ENCODE measurements at regions not wholly inside any gene's neighbourhood (a gene's known extent, or its start where the extent isn't known, plus 50 kb on each side); places are given as distances from the start of the nearest gene placed in this dataset.

DNA sequence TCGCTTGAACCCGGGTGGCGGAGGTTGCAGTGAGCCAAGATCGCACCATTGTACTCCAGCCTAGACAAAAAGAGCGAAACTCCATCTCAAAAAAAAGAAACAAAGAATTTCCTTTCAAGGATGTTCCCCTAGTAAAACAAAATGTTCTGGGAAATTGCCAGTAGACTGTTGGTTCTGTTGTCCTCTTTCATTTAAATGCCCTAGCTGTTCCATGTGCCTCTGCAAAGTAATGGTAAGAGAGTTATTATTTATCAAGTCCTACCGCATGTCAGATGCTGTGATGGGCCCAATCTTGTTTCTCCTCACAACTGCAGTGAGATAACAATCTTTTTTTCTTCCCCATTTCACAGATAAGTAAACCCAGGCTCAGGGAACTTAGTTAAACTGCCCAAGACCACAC is 254.3 kb upstream of the TPM1 start:
- TF ChIP-seq GABPA (IDR thresholded peaks at IDR 0.05; ENCODE audit: low read depth) (no peak), CTCF (IDR thresholded peaks at IDR 0.05; ENCODE audit: insufficient read depth, low read length) (no peak), SPI1 (IDR thresholded peaks at IDR 0.05; ENCODE audit: borderline replicate concordance, low read depth) (no peak), POLR2AphosphoS5 (IDR thresholded peaks at IDR 0.05; ENCODE audit: low read depth) (no peak)
- TF ChIP-seq, protein P1, sequence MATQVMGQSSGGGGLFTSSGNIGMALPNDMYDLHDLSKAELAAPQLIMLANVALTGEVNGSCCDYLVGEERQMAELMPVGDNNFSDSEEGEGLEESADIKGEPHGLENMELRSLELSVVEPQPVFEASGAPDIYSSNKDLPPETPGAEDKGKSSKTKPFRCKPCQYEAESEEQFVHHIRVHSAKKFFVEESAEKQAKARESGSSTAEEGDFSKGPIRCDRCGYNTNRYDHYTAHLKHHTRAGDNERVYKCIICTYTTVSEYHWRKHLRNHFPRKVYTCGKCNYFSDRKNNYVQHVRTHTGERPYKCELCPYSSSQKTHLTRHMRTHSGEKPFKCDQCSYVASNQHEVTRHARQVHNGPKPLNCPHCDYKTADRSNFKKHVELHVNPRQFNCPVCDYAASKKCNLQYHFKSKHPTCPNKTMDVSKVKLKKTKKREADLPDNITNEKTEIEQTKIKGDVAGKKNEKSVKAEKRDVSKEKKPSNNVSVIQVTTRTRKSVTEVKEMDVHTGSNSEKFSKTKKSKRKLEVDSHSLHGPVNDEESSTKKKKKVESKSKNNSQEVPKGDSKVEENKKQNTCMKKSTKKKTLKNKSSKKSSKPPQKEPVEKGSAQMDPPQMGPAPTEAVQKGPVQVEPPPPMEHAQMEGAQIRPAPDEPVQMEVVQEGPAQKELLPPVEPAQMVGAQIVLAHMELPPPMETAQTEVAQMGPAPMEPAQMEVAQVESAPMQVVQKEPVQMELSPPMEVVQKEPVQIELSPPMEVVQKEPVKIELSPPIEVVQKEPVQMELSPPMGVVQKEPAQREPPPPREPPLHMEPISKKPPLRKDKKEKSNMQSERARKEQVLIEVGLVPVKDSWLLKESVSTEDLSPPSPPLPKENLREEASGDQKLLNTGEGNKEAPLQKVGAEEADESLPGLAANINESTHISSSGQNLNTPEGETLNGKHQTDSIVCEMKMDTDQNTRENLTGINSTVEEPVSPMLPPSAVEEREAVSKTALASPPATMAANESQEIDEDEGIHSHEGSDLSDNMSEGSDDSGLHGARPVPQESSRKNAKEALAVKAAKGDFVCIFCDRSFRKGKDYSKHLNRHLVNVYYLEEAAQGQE (IDR thresholded peaks at IDR 0.05; ENCODE audit: insufficient replicate concordance, low read depth): no peak
